Skeletal muscle tissue (tissue), 3 donors: ENCODE measurements at regions not wholly inside any gene's neighbourhood (a gene's known extent, or its start where the extent isn't known, plus 50 kb on each side); places are given as distances from the start of the nearest gene placed in this dataset.

ENCODE experiments used
- H3K27ac ChIP-seq: one replicate; pipeline ENCODE4 v1.7.0; 2013; ENCODE audit warnings: mild to moderate bottlenecking, low read depth, low read length, inconsistent platforms
- H3K27me3 ChIP-seq, 3 donors: one replicate each; pipeline ENCODE4 v1.7.0; 2013; ENCODE audit warnings: low read length in 3 of 3; ENCODE audit not compliant: control insufficient read depth in 3 of 3, insufficient read depth in 3 of 3
- H3K36me3 ChIP-seq, 3 donors: one replicate each; pipeline ENCODE4 v1.7.0; 2013; ENCODE audit warnings: low read length in 3 of 3; ENCODE audit not compliant: control insufficient read depth in 3 of 3, insufficient read depth in 3 of 3
- H3K4me1 ChIP-seq, 3 donors: one replicate each; pipeline ENCODE4 v1.7.0; 2013; ENCODE audit warnings: low read length in 3 of 3, mild to moderate bottlenecking in 3 of 3; ENCODE audit not compliant: control insufficient read depth in 3 of 3, insufficient read depth in 3 of 3
- H3K4me3 ChIP-seq, 3 donors: one replicate each; pipeline ENCODE4 v1.7.0; 2013; ENCODE audit warnings: low read length in 3 of 3
- H3K9ac ChIP-seq, 3 donors: one replicate each; pipeline ENCODE4 v1.7.0; 2013; ENCODE audit warnings: low read length in 3 of 3, mild to moderate bottlenecking in 3 of 3, moderate library complexity in 2 of 3, low read depth in 1 of 3
- H3K9me3 ChIP-seq, 3 donors: one replicate each; pipeline ENCODE4 v1.7.0; 2013; ENCODE audit warnings: low read length in 3 of 3; ENCODE audit not compliant: control insufficient read depth in 3 of 3
- donor health status: Osteomylitis.

DNA sequence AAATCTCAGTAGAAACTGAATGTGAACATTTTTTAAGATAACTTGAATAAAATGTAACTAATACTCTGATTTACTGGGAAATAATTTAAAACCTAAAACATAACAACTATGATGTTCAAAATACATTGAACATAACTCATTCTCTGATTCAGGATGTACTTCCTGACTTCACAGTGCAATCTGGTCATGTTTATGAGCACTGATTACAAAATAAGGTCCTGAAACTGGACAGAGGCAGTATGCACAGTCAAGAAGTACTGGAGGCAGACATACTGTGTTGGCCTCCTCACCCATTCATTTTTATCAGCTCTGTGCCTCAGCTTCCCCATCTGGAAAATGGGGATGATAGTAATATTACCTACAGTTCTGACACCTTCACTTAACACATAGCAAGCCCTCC lies 651.3 kb downstream of the PTPRC start:
- no peaks in the 10 kb centered on the region for H3K36me3 ChIP-seq
- no peak overlapping the region for H3K4me3 ChIP-seq
- H3K27me3 ChIP-seq, result no peaks in the 10 kb centered on the region
- H3K27ac ChIP-seq, result no peak overlapping the region
- no peaks in the 10 kb centered on the region for H3K4me1 ChIP-seq
- no peak overlapping the region for H3K9ac ChIP-seq
- H3K9me3 ChIP-seq, result no peaks in the 10 kb centered on the region

- H3K4me3 ChIP-seq, result no peak overlapping the region
- H3K9ac ChIP-seq, result no peak overlapping the region
- no peak overlapping the region for H3K27ac ChIP-seq
- no peaks in the 10 kb centered on the region for H3K4me1 ChIP-seq
- no peaks in the 10 kb centered on the region for H3K9me3 ChIP-seq
- no peaks in the 10 kb centered on the region for H3K27me3 ChIP-seq
- H3K36me3 ChIP-seq, result no peaks in the 10 kb centered on the region
These were observed 652.3 kb downstream of the PTPRC start for GRCh38 chr1:199291022-199291740.

DNA sequence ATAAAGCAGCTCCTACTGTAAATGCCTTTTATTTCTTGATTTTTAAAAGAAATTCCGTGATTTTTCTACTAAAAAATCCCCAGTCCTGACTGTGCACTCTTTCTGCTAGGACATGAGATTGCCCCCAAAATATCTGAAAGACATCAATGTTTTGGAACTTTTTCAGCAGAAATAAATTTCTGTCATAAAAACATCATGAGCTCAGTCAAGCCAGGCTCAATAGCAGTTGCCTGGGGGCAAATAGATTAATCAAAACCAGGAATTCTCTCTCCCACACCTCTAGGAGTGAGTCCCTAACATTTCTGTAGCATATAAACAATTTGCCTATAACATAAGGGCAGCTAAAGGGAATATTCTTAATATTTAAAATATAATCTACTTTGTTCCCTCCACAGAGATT lies 654.1 kb downstream of the PTPRC start:
- H3K4me3 ChIP-seq, result no peak overlapping the region
- H3K27ac ChIP-seq, result no peak overlapping the region
- no peaks in the 10 kb centered on the region for H3K9me3 ChIP-seq
- H3K9ac ChIP-seq, result no peak overlapping the region
- H3K36me3 ChIP-seq, result no peaks in the 10 kb centered on the region
- H3K27me3 ChIP-seq, result no peaks in the 10 kb centered on the region
- H3K4me1 ChIP-seq, result no peaks in the 10 kb centered on the region

- no peaks in the 10 kb centered on the region for H3K27me3 ChIP-seq
- H3K36me3 ChIP-seq, result no peaks in the 10 kb centered on the region
- H3K27ac ChIP-seq, result no peak overlapping the region
- no peaks in the 10 kb centered on the region for H3K9me3 ChIP-seq
- H3K4me1 ChIP-seq, result no peaks in the 10 kb centered on the region
- no peak overlapping the region for H3K4me3 ChIP-seq
- no peak overlapping the region for H3K9ac ChIP-seq
These were observed 656.3 kb downstream of the PTPRC start for GRCh38 chr1:199295107-199295506.

DNA sequence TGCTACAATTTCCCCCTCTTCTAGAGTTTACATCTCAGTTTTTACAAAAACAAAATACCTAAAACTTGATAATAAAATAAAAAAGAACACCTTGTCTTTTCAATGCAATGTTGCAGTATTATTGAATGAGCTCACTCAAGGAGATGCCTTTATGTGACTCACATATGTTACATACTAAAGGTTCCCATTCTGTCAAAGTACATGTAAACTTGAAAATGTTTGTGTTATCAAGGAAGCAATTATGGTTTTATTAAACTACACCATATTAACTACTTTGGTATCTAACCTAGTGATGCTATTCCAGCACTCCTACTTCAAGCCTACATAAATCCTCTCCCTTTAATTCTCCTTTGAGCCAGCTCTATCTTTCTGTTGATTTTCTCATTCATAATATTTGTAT lies 658.3 kb downstream of the PTPRC start:
- no peaks in the 10 kb centered on the region for H3K9me3 ChIP-seq
- H3K27me3 ChIP-seq, result no peaks in the 10 kb centered on the region
- H3K27ac ChIP-seq, result no peak overlapping the region
- no peak overlapping the region for H3K9ac ChIP-seq
- no peaks in the 10 kb centered on the region for H3K4me1 ChIP-seq
- H3K4me3 ChIP-seq, result no peak overlapping the region
- no peaks in the 10 kb centered on the region for H3K36me3 ChIP-seq

DNA sequence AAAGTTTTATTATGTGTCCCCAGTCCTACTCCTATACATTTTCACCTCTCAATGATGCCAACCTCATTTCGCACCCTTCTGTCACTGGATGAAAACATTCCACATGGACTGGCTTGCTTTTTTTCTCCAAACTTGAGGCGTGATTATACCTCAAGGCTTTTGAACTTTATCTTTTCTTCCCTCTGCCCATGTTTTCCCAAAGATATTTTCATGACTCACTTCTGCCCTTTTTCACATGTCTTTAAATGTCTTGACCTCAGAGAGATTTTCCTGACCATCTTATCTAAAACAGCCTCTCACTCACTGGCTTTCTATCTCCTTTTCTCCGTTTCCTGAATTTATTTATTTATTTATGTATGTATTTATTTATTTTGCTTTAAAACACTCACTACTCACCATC lies 659.0 kb downstream of the PTPRC start:
- Histone ChIP-seq H3K4me3 (no peak overlapping the region), H3K27ac (no peak overlapping the region), H3K27me3 (no peaks in the 10 kb centered on the region), H3K9me3 (no peaks in the 10 kb centered on the region), H3K36me3 (no peaks in the 10 kb centered on the region), H3K9ac (no peak overlapping the region), H3K4me1 (no peaks in the 10 kb centered on the region)

- Histone ChIP-seq H3K27ac (no peak overlapping the region), H3K9ac (no peak overlapping the region), H3K4me1 (no peaks in the 10 kb centered on the region), H3K4me3 (no peak overlapping the region), H3K27me3 (no peaks in the 10 kb centered on the region), H3K9me3 (no peaks in the 10 kb centered on the region), H3K36me3 (no peaks in the 10 kb centered on the region)
These were observed 660.0 kb downstream of the PTPRC start for GRCh38 chr1:199298825-199299224.

- no peak overlapping the region for H3K27ac ChIP-seq
- H3K4me1 ChIP-seq, result no peaks in the 10 kb centered on the region
- H3K36me3 ChIP-seq, result no peaks in the 10 kb centered on the region
- H3K4me3 ChIP-seq, result no peak overlapping the region
- no peaks in the 10 kb centered on the region for H3K9me3 ChIP-seq
- no peak overlapping the region for H3K9ac ChIP-seq
- H3K27me3 ChIP-seq, result no peaks in the 10 kb centered on the region
These were observed 662.8 kb downstream of the PTPRC start for GRCh38 chr1:199301472-199302217.

DNA sequence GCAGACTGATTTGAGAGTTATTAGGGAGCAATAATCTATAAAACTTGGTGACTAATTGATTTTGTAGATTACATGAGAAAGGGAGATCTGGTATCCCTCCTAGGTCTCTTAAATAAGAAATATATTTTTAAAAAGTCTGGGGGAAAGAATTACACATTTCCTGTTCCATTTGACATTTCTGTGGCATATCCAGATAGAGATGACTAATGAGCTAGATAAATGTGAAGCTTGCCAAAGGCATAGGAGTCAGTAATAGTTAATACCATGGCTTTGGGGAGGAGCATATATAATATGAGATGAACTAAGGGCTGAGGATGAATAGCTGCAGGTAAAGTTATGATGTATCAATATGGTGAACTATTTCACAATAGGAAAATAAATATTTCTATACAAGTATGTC lies 663.7 kb downstream of the PTPRC start:
- H3K4me1 ChIP-seq, result no peaks in the 10 kb centered on the region
- no peaks in the 10 kb centered on the region for H3K9me3 ChIP-seq
- no peaks in the 10 kb centered on the region for H3K36me3 ChIP-seq
- H3K27me3 ChIP-seq, result no peaks in the 10 kb centered on the region
- no peak overlapping the region for H3K27ac ChIP-seq
- H3K4me3 ChIP-seq, result no peak overlapping the region
- H3K9ac ChIP-seq, result no peak overlapping the region

DNA sequence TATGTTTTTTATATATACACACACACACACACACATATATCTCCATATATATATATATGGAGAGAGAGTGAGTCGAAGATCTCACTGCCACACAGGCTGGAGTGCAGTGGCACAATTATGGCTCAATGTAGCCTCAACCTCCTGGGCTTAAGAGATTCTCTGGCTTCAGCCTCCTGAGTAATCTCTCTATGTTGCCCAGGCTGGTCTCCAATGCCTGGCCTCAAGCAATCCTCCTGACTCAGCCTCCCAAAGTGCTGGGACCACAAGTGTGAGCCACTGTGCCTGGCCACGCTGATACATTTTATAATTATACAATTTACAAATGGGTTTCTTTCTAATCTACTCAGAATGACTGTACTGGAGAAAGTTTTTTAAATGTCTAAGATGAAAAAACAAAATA lies 664.2 kb downstream of the PTPRC start:
- no peak overlapping the region for H3K4me3 ChIP-seq
- no peaks in the 10 kb centered on the region for H3K36me3 ChIP-seq
- no peaks in the 10 kb centered on the region for H3K27me3 ChIP-seq
- H3K9ac ChIP-seq, result no peak overlapping the region
- no peaks in the 10 kb centered on the region for H3K9me3 ChIP-seq
- no peaks in the 10 kb centered on the region for H3K4me1 ChIP-seq
- H3K27ac ChIP-seq, result no peak overlapping the region
